Stomach (tissue), 4 donors: ENCODE measurements at regions not wholly inside any gene's neighbourhood (a gene's known extent, or its start where the extent isn't known, plus 50 kb on each side); places are given as distances from the start of the nearest gene placed in this dataset.

Experiments used
- CTCF ChIP-seq, 7 experiments: fragments of 450-650 bp in 4 of 7; fragments of 200-600 bp in 3 of 7; sonication (generic) in 3 of 7; IDR thresholded peaks; one replicate each; pipeline ENCODE4 v1.5.1; 2016 to 2019; ENCODE audit warnings: antibody characterized with exemption in 7 of 7, control low read depth in 2 of 7, mild to moderate bottlenecking in 1 of 7
- EP300 ChIP-seq: sonication (generic); formaldehyde crosslinking; IDR thresholded peaks from one replicate; pipeline ENCODE4 v1.6.1; 2017; ENCODE audit warnings: antibody characterized with exemption
- POLR2A ChIP-seq, 4 donors: fragments of 450-650 bp; IDR thresholded peaks; one replicate each; pipeline ENCODE4 v1.6.1; 2016; ENCODE audit warnings: antibody characterized with exemption in 4 of 4, control low read depth in 2 of 4, mild to moderate bottlenecking in 1 of 4, moderate library complexity in 1 of 4
- POLR2AphosphoS5 ChIP-seq, 3 donors: sonication (generic); formaldehyde crosslinking; IDR thresholded peaks; one replicate each; pipeline ENCODE4 v1.6.1; 2016; ENCODE audit warnings: antibody characterized with exemption in 3 of 3

- TF ChIP-seq CTCF (IDR thresholded peaks at IDR 0.05) (no peak), POLR2A (IDR thresholded peaks at IDR 0.05) (no peak), POLR2AphosphoS5 (IDR thresholded peaks at IDR 0.05) (no peak), EP300 (no peak)
Observed at GRCh38 chr6:167734662-167735083, 92.0 kb upstream of the AFDN start.
